ENCODE measurements at regions not wholly inside any gene's neighbourhood (a gene's known extent, or its start where the extent isn't known, plus 50 kb on each side); places are given as distances from the start of the nearest gene placed in this dataset.

GRCh38 chr21:19321688-19322087 is 918.1 kb upstream of the TMPRSS15 start:
- DNase-seq (ENCODE audit: insufficient read length, low spot score): no peak
- no peak for FAIRE-seq
- TF ChIP-seq POLR2A (IDR thresholded peaks at IDR 0.05; ENCODE audit: low read depth, low read length): no peak

- DNase-seq (ENCODE audit: insufficient read length, low spot score) (no peak), FAIRE-seq (no peak)
- TF ChIP-seq POLR2A (IDR thresholded peaks at IDR 0.05; ENCODE audit: low read depth, low read length): no peak
Observed at GRCh38 chr21:19322360-19322759, 918.8 kb upstream of the TMPRSS15 start.

GRCh38 chr21:19326531-19327319 is 923.1 kb upstream of the TMPRSS15 start:
- FAIRE-seq (no peak), DNase-seq (ENCODE audit: insufficient read length, low spot score) (no peak)
- no peak for TF ChIP-seq POLR2A (IDR thresholded peaks at IDR 0.05; ENCODE audit: low read depth, low read length)

- no peak for DNase-seq (ENCODE audit: insufficient read length, low spot score)
- TF ChIP-seq POLR2A (IDR thresholded peaks at IDR 0.05; ENCODE audit: low read depth, low read length): no peak
- no peak for FAIRE-seq
Observed at GRCh38 chr21:19328954-19329353, 925.4 kb upstream of the TMPRSS15 start.

GRCh38 chr21:19340303-19340702 is 936.7 kb upstream of the TMPRSS15 start:
- FAIRE-seq (no peak), DNase-seq (ENCODE audit: insufficient read length, low spot score) (no peak)
- no peak for TF ChIP-seq POLR2A (IDR thresholded peaks at IDR 0.05; ENCODE audit: low read depth, low read length)

- FAIRE-seq (no peak), DNase-seq (ENCODE audit: insufficient read length, low spot score) (no peak)
- TF ChIP-seq POLR2A (IDR thresholded peaks at IDR 0.05; ENCODE audit: low read depth, low read length): no peak
Observed at GRCh38 chr21:19340954-19341353, 937.4 kb upstream of the TMPRSS15 start.

- TF ChIP-seq POLR2A (IDR thresholded peaks at IDR 0.05; ENCODE audit: low read depth, low read length): no peak
- FAIRE-seq (no peak), DNase-seq (ENCODE audit: insufficient read length, low spot score) (no peak)
Observed at GRCh38 chr21:19343711-19344110, 940.1 kb upstream of the TMPRSS15 start.

GRCh38 chr21:19350286-19350685 is 946.7 kb upstream of the TMPRSS15 start:
- DNase-seq (ENCODE audit: insufficient read length, low spot score) (no peak), FAIRE-seq (no peak)
- TF ChIP-seq POLR2A (IDR thresholded peaks at IDR 0.05; ENCODE audit: low read depth, low read length): no peak

GRCh38 chr21:19353256-19353655 is 949.7 kb upstream of the TMPRSS15 start:
- FAIRE-seq: no peak
- no peak for TF ChIP-seq POLR2A (IDR thresholded peaks at IDR 0.05; ENCODE audit: low read depth, low read length)
- no peak for DNase-seq (ENCODE audit: insufficient read length, low spot score)

- DNase-seq (ENCODE audit: insufficient read length, low spot score) (no peak), FAIRE-seq (no peak)
- no peak for TF ChIP-seq POLR2A (IDR thresholded peaks at IDR 0.05; ENCODE audit: low read depth, low read length)
Observed at GRCh38 chr21:19368944-19369343, 965.4 kb upstream of the TMPRSS15 start.

- DNase-seq (ENCODE audit: insufficient read length, low spot score) (no peak), FAIRE-seq (no peak)
- TF ChIP-seq POLR2A (IDR thresholded peaks at IDR 0.05; ENCODE audit: low read depth, low read length): no peak
Observed at GRCh38 chr21:19392390-19392789, 988.8 kb upstream of the TMPRSS15 start.

GRCh38 chr21:19400223-19400770 is 996.7 kb upstream of the TMPRSS15 start:
- DNase-seq (ENCODE audit: insufficient read length, low spot score) (no peak), FAIRE-seq (no peak)

GRCh38 chr21:19402870-19403269 is 999.3 kb upstream of the TMPRSS15 start:
- FAIRE-seq: no peak
- no peak for TF ChIP-seq POLR2A (IDR thresholded peaks at IDR 0.05; ENCODE audit: low read depth, low read length)

More at GRCh38 chr21:19400223-19400770, 996.7 kb upstream of the TMPRSS15 start:
- no peak for TF ChIP-seq POLR2A (IDR thresholded peaks at IDR 0.05; ENCODE audit: low read depth, low read length)

GRCh38 chr21:19405326-19405725 is 1001.7 kb upstream of the TMPRSS15 start:
- DNase-seq (ENCODE audit: insufficient read length, low spot score) (no peak), FAIRE-seq (no peak)
- no peak for TF ChIP-seq POLR2A (IDR thresholded peaks at IDR 0.05; ENCODE audit: low read depth, low read length)

More at GRCh38 chr21:19402870-19403269, 999.3 kb upstream of the TMPRSS15 start:
- DNase-seq (ENCODE audit: insufficient read length, low spot score): no peak

- no peak for FAIRE-seq
- no peak for TF ChIP-seq POLR2A (IDR thresholded peaks at IDR 0.05; ENCODE audit: low read depth, low read length)
- DNase-seq (ENCODE audit: insufficient read length, low spot score): no peak
Observed at GRCh38 chr21:19420565-19420964, 1017.0 kb upstream of the TMPRSS15 start.

Data from H54 (cell line).